Gastrocnemius medialis (tissue), 4 donors: ENCODE measurements at regions not wholly inside any gene's neighbourhood (a gene's known extent, or its start where the extent isn't known, plus 50 kb on each side); places are given as distances from the start of the nearest gene placed in this dataset.

ENCODE experiments used
- ATAC-seq, 2 donors: fragments of 150-250 bp; one replicate each; pipeline ENCODE4 v1.9.1; 2016
- DNase-seq, 2 donors: peaks; one replicate each; pipeline ENCODE4 v3.0.0-alpha.2; 2019
- H3K27ac ChIP-seq, 4 donors: fragments of 200-600 bp; sonication (generic); 1 replicate in 1 of 4; 2 replicates in 3 of 4; pipeline ENCODE4 v1.5.1; 2016 to 2018; ENCODE audit warnings: mild to moderate bottlenecking in 2 of 4, moderate library complexity in 1 of 4
- H3K27me3 ChIP-seq, 3 donors: fragments of 200-600 bp; sonication (generic) in 2 of 3; 1 replicate in 1 of 3; 2 replicates in 2 of 3; pipeline versions ENCODE4 v1.5.1 to v1.6.0; 2016 to 2019; ENCODE audit warnings: mild to moderate bottlenecking in 1 of 3, moderate library complexity in 1 of 3
- H3K36me3 ChIP-seq, 2 donors: fragments of 200-600 bp; sonication (generic) in 1 of 2; one replicate each; pipeline ENCODE4 v1.5.1; 2017 to 2018
- H3K4me1 ChIP-seq, 2 donors: fragments of 200-600 bp; sonication (generic) in 1 of 2; one replicate each; pipeline ENCODE4 v1.5.1; 2016 to 2017; ENCODE audit warnings: mild to moderate bottlenecking in 2 of 2
- H3K4me3 ChIP-seq, 4 donors: fragments of 200-600 bp; sonication (generic) in 3 of 4; 1 replicate in 1 of 4; 2 replicates in 3 of 4; pipeline ENCODE4 v1.5.1; 2016 to 2019; ENCODE audit warnings: mild to moderate bottlenecking in 2 of 4
- H3K9me3 ChIP-seq, 3 donors: fragments of 200-600 bp; sonication (generic) in 2 of 3; 1 replicate in 1 of 3; 2 replicates in 2 of 3; pipeline ENCODE4 v1.5.1; 2016 to 2019
- POLR2A ChIP-seq, 2 donors: fragments of 450-650 bp; IDR thresholded peaks; one replicate each; pipeline ENCODE4 v1.6.1; 2017; ENCODE audit warnings: antibody characterized with exemption in 2 of 2, mild to moderate bottlenecking in 2 of 2, moderate library complexity in 2 of 2
- in situ Hi-C, 4 donors: fragments of 200-750 bp; cut with MboI; loops; one replicate each; pipeline versions ENCODE4 v1.15.0 to v1.8.0; 2017; ENCODE audit warnings: low sequenced_read_pairs in 4 of 4
- intact Hi-C: fragments of 100-400 bp; cut with DNase I; formaldehyde crosslinking; loops from one replicate; pipeline ENCODE4 v1.15.1; 2023; ENCODE audit warnings: low total_unique reads
- TF ChIP-seq, protein P1 (sequence below), 5 experiments: fragments of 450-650 bp in 3 of 5; fragments of 200-600 bp in 2 of 5; sonication (generic) in 2 of 5; IDR thresholded peaks in 4 of 5; conservative IDR thresholded peaks in 1 of 5; 1 replicate in 4 of 5; 2 replicates in 1 of 5; pipeline ENCODE4 v1.5.1; 2016 to 2019; ENCODE audit warnings: antibody characterized with exemption in 5 of 5, mild to moderate bottlenecking in 3 of 5, moderate library complexity in 3 of 5

DNA sequence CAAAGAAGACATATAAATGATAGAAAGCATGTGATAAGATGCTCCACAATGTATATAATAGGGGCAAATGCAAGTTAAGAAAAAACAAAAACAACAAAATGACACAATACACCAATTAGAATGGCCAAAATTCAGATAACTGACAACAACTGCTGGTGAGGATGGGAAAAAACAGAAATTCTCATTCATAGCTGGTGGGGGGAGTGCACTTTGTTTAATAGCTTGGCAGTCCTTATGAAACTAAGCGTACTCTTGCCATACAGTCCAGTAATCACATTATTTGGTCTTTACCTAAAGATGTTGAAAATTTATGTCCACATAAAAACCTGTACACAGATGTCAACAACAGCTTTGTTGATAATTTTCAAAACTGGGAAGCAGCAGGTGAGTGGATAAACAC, 791.1 kb upstream of the CDH10 start:
- Histone ChIP-seq H3K36me3 (no peaks in the 10 kb centered on the region), H3K9me3 (no peaks in the 10 kb centered on the region), H3K27me3 (no peaks in the 10 kb centered on the region), H3K4me1 (no peaks in the 10 kb centered on the region), H3K4me3 (no peak overlapping the region), H3K27ac (no peak overlapping the region)
- ATAC-seq (no peak), DNase-seq (no peak)
- TF ChIP-seq POLR2A (IDR thresholded peaks at IDR 0.05), result no peak
- TF ChIP-seq, protein P1, sequence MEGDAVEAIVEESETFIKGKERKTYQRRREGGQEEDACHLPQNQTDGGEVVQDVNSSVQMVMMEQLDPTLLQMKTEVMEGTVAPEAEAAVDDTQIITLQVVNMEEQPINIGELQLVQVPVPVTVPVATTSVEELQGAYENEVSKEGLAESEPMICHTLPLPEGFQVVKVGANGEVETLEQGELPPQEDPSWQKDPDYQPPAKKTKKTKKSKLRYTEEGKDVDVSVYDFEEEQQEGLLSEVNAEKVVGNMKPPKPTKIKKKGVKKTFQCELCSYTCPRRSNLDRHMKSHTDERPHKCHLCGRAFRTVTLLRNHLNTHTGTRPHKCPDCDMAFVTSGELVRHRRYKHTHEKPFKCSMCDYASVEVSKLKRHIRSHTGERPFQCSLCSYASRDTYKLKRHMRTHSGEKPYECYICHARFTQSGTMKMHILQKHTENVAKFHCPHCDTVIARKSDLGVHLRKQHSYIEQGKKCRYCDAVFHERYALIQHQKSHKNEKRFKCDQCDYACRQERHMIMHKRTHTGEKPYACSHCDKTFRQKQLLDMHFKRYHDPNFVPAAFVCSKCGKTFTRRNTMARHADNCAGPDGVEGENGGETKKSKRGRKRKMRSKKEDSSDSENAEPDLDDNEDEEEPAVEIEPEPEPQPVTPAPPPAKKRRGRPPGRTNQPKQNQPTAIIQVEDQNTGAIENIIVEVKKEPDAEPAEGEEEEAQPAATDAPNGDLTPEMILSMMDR (IDR thresholded peaks at IDR 0.05 in 4 of 5, conservative IDR thresholded peaks at IDR 0.05 in 1 of 5), result no peak
- intact Hi-C loops, result no loop called here
- in situ Hi-C loops, result no loop called here

DNA sequence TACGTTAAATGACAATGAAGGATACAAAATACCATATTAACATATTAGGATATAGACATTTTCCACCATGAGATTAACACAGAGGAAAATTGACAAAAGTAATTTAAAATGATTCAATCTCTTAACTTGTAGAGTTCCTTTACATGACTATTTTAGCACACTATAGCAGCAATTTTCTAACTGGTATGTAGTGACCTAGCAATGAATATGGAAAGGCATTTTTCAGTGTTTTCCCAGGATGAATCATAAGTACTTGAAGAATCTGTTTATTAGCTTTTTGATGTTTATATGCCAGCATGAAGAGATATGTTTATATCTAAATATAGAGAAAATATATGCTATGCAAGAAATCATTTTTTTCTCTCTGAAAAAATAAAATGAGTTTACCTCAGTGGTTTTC, 782.5 kb upstream of the CDH10 start:
- ATAC-seq, result no peak
- H3K4me1 ChIP-seq, result no peaks in the 10 kb centered on the region
- in situ Hi-C loops (no loop called here), intact Hi-C loops (no loop called here)
- H3K9me3 ChIP-seq, result no peaks in the 10 kb centered on the region
- DNase-seq, result no peak
- no peaks in the 10 kb centered on the region for H3K36me3 ChIP-seq
- no peaks in the 10 kb centered on the region for H3K27me3 ChIP-seq
- no peak overlapping the region for H3K4me3 ChIP-seq
- no peak overlapping the region for H3K27ac ChIP-seq
- TF ChIP-seq, protein P1 (IDR thresholded peaks at IDR 0.05 in 4 of 5, conservative IDR thresholded peaks at IDR 0.05 in 1 of 5), result no peak
- TF ChIP-seq POLR2A (IDR thresholded peaks at IDR 0.05), result no peak

DNA sequence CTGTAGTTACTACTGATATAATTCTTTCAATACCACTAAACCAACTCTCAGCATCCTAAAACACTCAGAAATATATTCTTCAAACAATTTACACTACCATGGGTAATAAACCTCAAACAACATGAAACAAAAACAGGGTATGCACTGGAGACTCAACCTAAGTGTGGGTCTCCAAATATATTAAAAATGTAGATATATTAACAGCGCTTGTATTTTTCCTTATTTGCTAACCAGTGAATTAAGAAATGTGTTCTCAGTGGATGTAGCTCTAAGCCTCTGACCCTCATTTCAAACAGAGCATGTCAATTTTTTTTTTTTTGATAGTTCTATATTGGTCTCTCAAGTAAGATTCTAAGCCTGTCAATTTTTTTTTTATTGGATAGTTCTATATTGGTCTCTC, 778.5 kb upstream of the CDH10 start:
- ATAC-seq, result no peak
- Histone ChIP-seq H3K36me3 (no peaks in the 10 kb centered on the region), H3K9me3 (no peaks in the 10 kb centered on the region), H3K4me3 (no peak overlapping the region), H3K27ac (no peak overlapping the region), H3K4me1 (no peaks in the 10 kb centered on the region), H3K27me3 (no peaks in the 10 kb centered on the region)
- intact Hi-C loops, result no loop called here
- in situ Hi-C loops, result no loop called here
- no peak for DNase-seq
- TF ChIP-seq, protein P1 (IDR thresholded peaks at IDR 0.05 in 4 of 5, conservative IDR thresholded peaks at IDR 0.05 in 1 of 5), result no peak
- TF ChIP-seq POLR2A (IDR thresholded peaks at IDR 0.05), result no peak

DNA sequence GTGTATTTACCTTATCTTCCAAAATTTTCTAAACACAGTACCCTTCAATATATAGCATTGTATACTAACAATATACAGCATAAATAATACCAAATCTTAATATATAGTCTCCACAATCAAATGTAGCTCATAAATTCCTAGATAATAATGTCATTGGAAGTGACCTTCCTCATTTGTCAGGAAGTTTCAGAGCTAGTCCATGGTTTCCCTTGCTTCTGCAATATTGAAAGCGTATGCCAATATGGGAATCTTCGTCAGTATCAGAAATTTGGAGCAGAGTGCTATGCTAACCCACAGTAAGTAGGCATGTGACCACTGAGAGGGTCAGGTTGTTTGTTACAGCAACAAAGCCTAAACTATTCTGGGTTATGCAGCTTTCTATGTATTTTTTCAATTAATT, 774.9 kb upstream of the CDH10 start:
- Histone ChIP-seq H3K9me3 (no peaks in the 10 kb centered on the region), H3K27me3 (no peaks in the 10 kb centered on the region), H3K4me3 (no peak overlapping the region), H3K36me3 (no peaks in the 10 kb centered on the region), H3K4me1 (no peaks in the 10 kb centered on the region), H3K27ac (no peak overlapping the region)
- intact Hi-C loops, result no loop called here
- no peak for DNase-seq
- no peak for TF ChIP-seq POLR2A (IDR thresholded peaks at IDR 0.05)
- TF ChIP-seq, protein P1 (IDR thresholded peaks at IDR 0.05 in 4 of 5, conservative IDR thresholded peaks at IDR 0.05 in 1 of 5), result no peak
- in situ Hi-C loops, result no loop called here
- no peak for ATAC-seq

DNA sequence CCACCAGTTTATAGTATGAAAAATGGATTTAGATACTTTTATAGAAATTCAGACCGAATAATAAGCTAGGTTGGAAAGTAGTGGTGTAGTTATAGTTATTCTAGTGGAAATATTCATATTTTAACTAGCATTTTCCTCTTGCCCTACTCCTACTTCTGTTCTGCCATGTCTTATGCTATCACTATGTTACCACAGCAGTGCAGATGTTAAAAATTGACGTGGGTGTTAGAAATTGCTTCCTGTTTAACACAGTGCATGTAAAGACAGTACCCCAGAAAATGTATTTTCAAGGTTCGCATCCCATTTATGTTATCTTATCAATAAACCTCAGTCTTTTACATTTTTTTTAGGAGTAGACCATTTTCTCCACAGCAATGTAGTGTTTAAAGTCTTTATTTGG, 774.2 kb upstream of the CDH10 start:
- H3K27me3 ChIP-seq, result no peaks in the 10 kb centered on the region
- intact Hi-C loops, result no loop called here
- in situ Hi-C loops, result no loop called here
- ATAC-seq (no peak), DNase-seq (no peak)
- no peak overlapping the region for H3K27ac ChIP-seq
- no peaks in the 10 kb centered on the region for H3K4me1 ChIP-seq
- no peak for TF ChIP-seq POLR2A (IDR thresholded peaks at IDR 0.05)
- TF ChIP-seq, protein P1 (IDR thresholded peaks at IDR 0.05 in 4 of 5, conservative IDR thresholded peaks at IDR 0.05 in 1 of 5), result no peak
- H3K36me3 ChIP-seq, result no peaks in the 10 kb centered on the region
- H3K4me3 ChIP-seq, result no peak overlapping the region
- H3K9me3 ChIP-seq, result no peaks in the 10 kb centered on the region
